Esophagus squamous epithelium (tissue), 5 donors: ENCODE measurements at regions not wholly inside any gene's neighbourhood (a gene's known extent, or its start where the extent isn't known, plus 50 kb on each side); places are given as distances from the start of the nearest gene placed in this dataset.

Experiments used
- DNase-seq: peaks from one replicate; lab custom pipeline; 2025; lab: John Stamatoyannopoulos, UW
- H3K27ac ChIP-seq, 4 donors: fragments of 200-600 bp; sonication (generic); one replicate each; pipeline ENCODE4 v1.5.1; 2016 to 2019; ENCODE audit warnings: mild to moderate bottlenecking in 1 of 4
- H3K27me3 ChIP-seq, 4 donors: fragments of 200-600 bp; sonication (generic); 1 replicate in 3 of 4; 2 replicates in 1 of 4; pipeline versions ENCODE4 v1.5.1 to v1.6.0; 2017 to 2021; ENCODE audit warnings: antibody characterized with exemption in 1 of 4
- H3K36me3 ChIP-seq, 3 donors: fragments of 200-600 bp; sonication (generic); one replicate each; pipeline ENCODE4 v1.5.1; 2016 to 2019
- H3K4me1 ChIP-seq, 3 donors: fragments of 200-600 bp; sonication (generic); one replicate each; pipeline ENCODE4 v1.5.1; 2017 to 2019
- H3K4me3 ChIP-seq, 4 donors: fragments of 200-600 bp; sonication (generic); 1 replicate in 3 of 4; 2 replicates in 1 of 4; pipeline ENCODE4 v1.5.1; 2016 to 2019; ENCODE audit warnings: mild to moderate bottlenecking in 2 of 4, moderate library complexity in 1 of 4
- H3K9me3 ChIP-seq, 3 donors: fragments of 200-600 bp; sonication (generic); one replicate each; pipeline ENCODE4 v1.5.1; 2016 to 2019
- CTCF ChIP-seq, 6 experiments: fragments of 450-650 bp in 4 of 6; fragments of 200-600 bp in 2 of 6; sonication (generic) in 2 of 6; IDR thresholded peaks; one replicate each; pipeline ENCODE4 v1.5.1; 2016 to 2019; ENCODE audit warnings: antibody characterized with exemption in 6 of 6, mild to moderate bottlenecking in 4 of 6, moderate library complexity in 4 of 6
- POLR2A ChIP-seq, 4 donors: fragments of 450-650 bp; IDR thresholded peaks; one replicate each; pipeline ENCODE4 v1.6.1; 2017; ENCODE audit warnings: antibody characterized with exemption in 4 of 4, mild to moderate bottlenecking in 4 of 4, moderate library complexity in 3 of 4
- WGBS, 2 donors: methylation state at CpG; one replicate each; pipeline ENCODE4 v1.1.5; 2018; 5-methylcytosine and 5-hydroxymethylcytosine counted together
- intact Hi-C: fragments of 100-400 bp; cut with DNase I; formaldehyde crosslinking; loops from one replicate; pipeline ENCODE4 v1.15.0; 2022
- donor health status: DM: yes; HTN: yes; CAD: no.

DNA sequence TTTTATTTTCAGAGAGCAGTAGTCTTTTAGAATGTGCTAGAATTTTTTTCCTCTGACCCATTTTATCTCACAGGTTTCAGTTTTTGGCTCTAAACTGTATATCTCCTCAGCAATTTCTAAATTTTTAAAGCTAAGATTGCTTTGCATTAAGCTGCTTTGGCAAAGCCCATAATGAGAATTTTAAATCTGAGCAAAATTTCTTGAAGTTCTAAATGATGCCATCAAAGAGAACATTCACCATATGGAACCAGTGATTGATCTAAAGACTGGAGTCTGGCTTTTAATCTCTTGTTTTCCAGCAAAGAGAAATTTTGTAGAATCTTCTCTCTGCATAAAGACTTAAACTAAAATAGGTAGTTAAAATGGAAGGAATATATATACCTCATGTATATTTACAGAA lies 313.6 kb downstream of the TBC1D32 start:
- Histone ChIP-seq H3K9me3 (no peaks in the 10 kb centered on the region), H3K36me3 (no peaks in the 10 kb centered on the region), H3K4me3 (no peak overlapping the region), H3K27ac (no peak overlapping the region), H3K27me3 (no peaks in the 10 kb centered on the region), H3K4me1 (no peaks in the 10 kb centered on the region)
- intact Hi-C loops: no loop called here
- TF ChIP-seq POLR2A (IDR thresholded peaks at IDR 0.05): no peak
- no peak for TF ChIP-seq CTCF (IDR thresholded peaks at IDR 0.05)
- no peak for DNase-seq

- H3K36me3 ChIP-seq: no peaks in the 10 kb centered on the region
- intact Hi-C loops: no loop called here
- H3K27ac ChIP-seq: no peak overlapping the region
- no peaks in the 10 kb centered on the region for H3K4me1 ChIP-seq
- H3K9me3 ChIP-seq: peaks cover 0 to 3% (median 0%) of the 10 kb centered on the region in 3 donors
- no peaks in the 10 kb centered on the region for H3K27me3 ChIP-seq
- DNase-seq: no peak
- no peak overlapping the region for H3K4me3 ChIP-seq
- TF ChIP-seq POLR2A (IDR thresholded peaks at IDR 0.05): no peak
- no peak for TF ChIP-seq CTCF (IDR thresholded peaks at IDR 0.05)
These were observed 325.7 kb downstream of the TBC1D32 start for GRCh38 chr6:121008553-121008952.

DNA sequence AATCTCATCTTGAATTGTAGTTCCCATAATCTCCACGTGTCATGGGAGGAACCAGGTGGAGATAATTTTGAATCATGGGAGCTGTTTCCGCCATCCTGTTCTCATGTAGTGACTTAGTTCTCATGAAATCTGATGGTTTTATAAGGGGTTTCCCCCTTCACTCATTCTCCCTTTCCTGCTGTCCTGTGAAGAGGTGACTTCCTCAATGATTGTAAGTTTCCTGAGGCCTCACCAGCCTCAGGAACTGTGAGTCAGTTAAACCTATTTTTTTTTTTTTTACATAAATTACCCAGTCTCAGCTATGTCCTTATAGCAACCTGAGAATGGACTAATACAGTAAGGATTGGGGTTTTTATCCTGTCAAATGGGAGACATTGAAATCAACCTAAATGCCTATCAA lies 328.3 kb downstream of the TBC1D32 start:
- no peaks in the 10 kb centered on the region for H3K36me3 ChIP-seq
- TF ChIP-seq POLR2A (IDR thresholded peaks at IDR 0.05): no peak
- TF ChIP-seq CTCF (IDR thresholded peaks at IDR 0.05): no peak
- no peaks in the 10 kb centered on the region for H3K27me3 ChIP-seq
- H3K4me1 ChIP-seq: no peaks in the 10 kb centered on the region
- WGBS, 2 donors: 60 to 85% methylated on average over 2 of the region's 2 CpGs
- H3K9me3 ChIP-seq: peaks cover 0 to 4% (median 0%) of the 10 kb centered on the region in 3 donors
- H3K27ac ChIP-seq: no peak overlapping the region
- DNase-seq: no peak
- intact Hi-C loops: no loop called here
- H3K4me3 ChIP-seq: no peak overlapping the region

DNA sequence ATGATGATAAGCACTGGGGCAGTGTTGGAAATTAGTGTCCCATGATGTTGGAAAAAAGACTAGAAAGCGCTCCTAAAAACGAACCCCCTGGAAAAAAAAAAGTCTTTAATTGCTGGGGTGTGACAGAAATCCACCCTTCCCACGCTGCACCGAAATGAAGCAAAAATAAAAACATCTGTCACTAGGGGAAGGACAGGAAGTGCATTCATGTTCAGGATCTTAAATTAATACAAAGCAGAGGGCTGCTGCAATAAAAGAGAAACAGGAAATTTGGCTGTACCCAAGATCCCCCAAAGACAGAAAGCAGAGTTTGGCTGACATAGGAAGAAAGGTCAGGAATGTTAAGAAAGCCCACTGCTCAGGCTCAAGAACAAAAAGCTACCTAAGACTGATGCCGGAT lies 333.9 kb downstream of the TBC1D32 start:
- no peaks in the 10 kb centered on the region for H3K4me1 ChIP-seq
- no peaks in the 10 kb centered on the region for H3K36me3 ChIP-seq
- peaks cover 0 to 4% (median 0%) of the 10 kb centered on the region in 3 donors for H3K9me3 ChIP-seq
- H3K4me3 ChIP-seq: no peak overlapping the region
- no peaks in the 10 kb centered on the region for H3K27me3 ChIP-seq
- 45 to 46% methylated on average over 5 of the region's 5 CpGs for WGBS, 2 donors
- DNase-seq: no peak
- intact Hi-C loops: no loop called here
- TF ChIP-seq CTCF (IDR thresholded peaks at IDR 0.05) (no peak), POLR2A (IDR thresholded peaks at IDR 0.05) (no peak)
- H3K27ac ChIP-seq: no peak overlapping the region

GRCh38 chr6:120996340-120996739 lies 337.9 kb downstream of the TBC1D32 start:
- no peak for TF ChIP-seq CTCF (IDR thresholded peaks at IDR 0.05)
- no peak for TF ChIP-seq POLR2A (IDR thresholded peaks at IDR 0.05)
- 48 to 55% methylated on average over 5 of the region's 5 CpGs for WGBS, 2 donors

More at GRCh38 chr6:120996340-120996739, 337.9 kb downstream of the TBC1D32 start:
- Histone ChIP-seq H3K36me3 (no peaks in the 10 kb centered on the region), H3K27me3 (no peaks in the 10 kb centered on the region), H3K27ac (no peak overlapping the region), H3K4me1 (no peaks in the 10 kb centered on the region), H3K4me3 (no peak overlapping the region), H3K9me3 (no peaks in the 10 kb centered on the region)
- DNase-seq: no peak
- intact Hi-C loops: no loop called here
